H1 (cell line): ENCODE measurements at regions not wholly inside any gene's neighbourhood (a gene's known extent, or its start where the extent isn't known, plus 50 kb on each side); places are given as distances from the start of the nearest gene placed in this dataset.

ENCODE experiments used
- BCL11A ChIP-seq, 2 experiments: IDR thresholded peaks; one replicate each; pipeline ENCODE4 v1.6.1; 2011; ENCODE audit warnings: low read depth in 2 of 2, low read length in 2 of 2, mild to moderate bottlenecking in 2 of 2
- GTF2F1 ChIP-seq: IDR thresholded peaks from 2 replicates; pipeline ENCODE4 v1.6.1; 2012; ENCODE audit warnings: low read depth, low read length, improper control_type of control experiment, borderline replicate concordance
- HDAC6 ChIP-seq: IDR thresholded peaks from one replicate; pipeline ENCODE4 v1.7.1; 2012; ENCODE audit warnings: low read depth, mild to moderate bottlenecking, inconsistent platforms, low read length, moderate library complexity
- MAFK ChIP-seq: IDR thresholded peaks from 2 replicates; pipeline ENCODE4 v1.6.1; 2012; ENCODE audit warnings: low read depth, mild to moderate bottlenecking, improper control_type of control experiment, low read length
- NRF1 ChIP-seq: IDR thresholded peaks from 2 replicates; pipeline ENCODE4 v1.6.1; 2011; ENCODE audit warnings: mild to moderate bottlenecking, low read depth, low read length, improper control_type of control experiment
- SAP30 ChIP-seq: fragments of 300-600 bp; sonication (generic); IDR thresholded peaks from 2 replicates; pipeline ENCODE4 v1.7.1; 2012; ENCODE audit warnings: low read length, moderate library complexity, mild to moderate bottlenecking, inconsistent platforms; ENCODE audit not compliant: insufficient read depth, insufficient replicate concordance

DNA sequence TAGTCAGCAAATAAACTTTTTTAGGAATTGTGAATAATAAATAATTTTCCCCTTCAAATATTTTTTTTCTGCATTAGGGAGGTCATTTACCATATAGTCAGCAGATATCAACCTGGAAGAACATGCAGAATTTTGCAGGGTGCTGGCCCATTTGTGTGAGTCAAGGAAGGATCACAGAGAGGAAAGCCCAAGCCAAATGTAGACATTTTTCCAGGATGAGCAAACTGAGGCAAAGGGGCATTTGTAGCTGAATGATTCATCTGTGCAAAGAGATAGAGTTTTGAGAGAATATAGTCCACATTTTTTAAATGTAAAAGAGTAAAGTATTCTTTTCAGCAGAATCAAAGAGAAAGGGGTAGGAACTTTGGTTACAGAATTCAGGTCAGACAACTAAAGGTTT, 555.5 kb upstream of the MARCKS start (continued):
- TF ChIP-seq SAP30 (no peak), NRF1 (no peak), GTF2F1 (no peak), BCL11A (IDR thresholded peaks at IDR 0.05; ENCODE audit: low read depth in 2 of 2, low read length in 2 of 2) (no peak), HDAC6 (no peak), MAFK (no peak)
